ENCODE measurements at regions not wholly inside any gene's neighbourhood (a gene's known extent, or its start where the extent isn't known, plus 50 kb on each side); places are given as distances from the start of the nearest gene placed in this dataset.

DNA sequence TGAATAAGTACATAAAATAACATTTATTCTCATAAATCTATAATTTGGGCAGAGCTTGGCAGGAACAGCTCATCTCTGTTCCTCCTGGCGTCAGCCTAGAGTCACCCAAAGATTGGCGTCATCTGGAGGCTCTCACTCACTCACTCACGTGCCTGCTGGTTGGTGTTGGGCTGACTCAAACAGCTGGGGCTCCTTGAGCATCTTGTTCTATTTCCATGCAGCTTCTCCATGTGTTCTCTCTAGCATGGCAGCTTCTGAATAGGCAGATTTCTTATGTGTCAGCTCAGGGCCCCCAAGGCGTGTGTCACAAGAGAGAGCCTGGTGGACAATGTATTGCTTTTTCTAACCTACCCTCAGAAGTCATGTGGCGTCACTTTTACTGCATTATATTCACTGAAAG, 70.6 kb upstream of the RAB3GAP2 start:
- Histone ChIP-seq H3K79me2 (ENCODE audit: insufficient read depth, low read length) (no peaks in the 10 kb centered on the region), H3K9me3 (ENCODE audit: insufficient read depth, low read length, severe bottlenecking) (no peaks in the 10 kb centered on the region), H4K20me1 (ENCODE audit: insufficient read depth, low read length) (no peaks in the 10 kb centered on the region), H3K4me2 (ENCODE audit: insufficient read depth, low read length) (no peak overlapping the region), H3K36me3 (ENCODE audit: insufficient read depth, low read length) (no peaks in the 10 kb centered on the region), H2AFZ (ENCODE audit: low read depth, low read length) (no peak overlapping the region), H3K4me3 (ENCODE audit: low read depth in 1 of 2, low read length in 2 of 2) (no peak overlapping the region), H3K27me3 (ENCODE audit: insufficient read depth, low read length, poor library complexity) (peaks cover 5% of the 10 kb centered on the region), H3K4me1 (ENCODE audit: insufficient read depth, low read length) (0 out of 2 replicates have a peak, but pooled peaks cover 2% of the 10 kb centered on the region), H3K27ac (ENCODE audit: low read length) (no peak overlapping the region), H3K9ac (ENCODE audit: low read depth, low read length) (no peak overlapping the region)
- no peak for DNase-seq
- ATAC-seq (ENCODE audit: insufficient read depth, low read depth): no peak
- no peak for TF ChIP-seq EZH2 (IDR thresholded peaks at IDR 0.05; ENCODE audit: borderline replicate concordance, low read depth, low read length, severe bottlenecking)
- TF ChIP-seq, protein P1, sequence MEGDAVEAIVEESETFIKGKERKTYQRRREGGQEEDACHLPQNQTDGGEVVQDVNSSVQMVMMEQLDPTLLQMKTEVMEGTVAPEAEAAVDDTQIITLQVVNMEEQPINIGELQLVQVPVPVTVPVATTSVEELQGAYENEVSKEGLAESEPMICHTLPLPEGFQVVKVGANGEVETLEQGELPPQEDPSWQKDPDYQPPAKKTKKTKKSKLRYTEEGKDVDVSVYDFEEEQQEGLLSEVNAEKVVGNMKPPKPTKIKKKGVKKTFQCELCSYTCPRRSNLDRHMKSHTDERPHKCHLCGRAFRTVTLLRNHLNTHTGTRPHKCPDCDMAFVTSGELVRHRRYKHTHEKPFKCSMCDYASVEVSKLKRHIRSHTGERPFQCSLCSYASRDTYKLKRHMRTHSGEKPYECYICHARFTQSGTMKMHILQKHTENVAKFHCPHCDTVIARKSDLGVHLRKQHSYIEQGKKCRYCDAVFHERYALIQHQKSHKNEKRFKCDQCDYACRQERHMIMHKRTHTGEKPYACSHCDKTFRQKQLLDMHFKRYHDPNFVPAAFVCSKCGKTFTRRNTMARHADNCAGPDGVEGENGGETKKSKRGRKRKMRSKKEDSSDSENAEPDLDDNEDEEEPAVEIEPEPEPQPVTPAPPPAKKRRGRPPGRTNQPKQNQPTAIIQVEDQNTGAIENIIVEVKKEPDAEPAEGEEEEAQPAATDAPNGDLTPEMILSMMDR (IDR thresholded peaks at IDR 0.05; ENCODE audit: borderline replicate concordance, extremely low read depth, low read length, poor library complexity, severe bottlenecking): no peak

DNA sequence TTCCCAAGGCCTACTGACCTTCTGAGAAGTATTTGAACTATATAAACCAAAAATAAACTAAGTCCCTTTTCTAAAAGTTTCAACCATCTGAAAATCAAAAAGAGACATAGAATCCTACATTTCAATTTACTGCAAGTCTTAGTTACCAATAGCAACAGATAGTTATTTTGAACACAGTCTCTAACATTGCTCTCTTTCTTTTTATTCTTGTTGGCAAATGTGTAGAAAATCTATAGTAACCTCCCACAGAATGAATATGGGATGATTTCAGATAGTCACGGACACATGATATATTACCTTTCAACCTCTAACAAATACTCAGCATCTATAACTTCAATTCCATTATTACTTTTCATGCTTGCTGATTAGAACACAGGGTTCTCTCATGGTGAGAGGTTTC, 68.9 kb upstream of the RAB3GAP2 start:
- H3K4me1 ChIP-seq (ENCODE audit: insufficient read depth, low read length): no peaks in the 10 kb centered on the region
- ATAC-seq (ENCODE audit: insufficient read depth, low read depth) (no peak), DNase-seq (no peak)
- H3K27ac ChIP-seq (ENCODE audit: low read length): no peak overlapping the region
- no peak overlapping the region for H3K9ac ChIP-seq (ENCODE audit: low read depth, low read length)
- no peaks in the 10 kb centered on the region for H4K20me1 ChIP-seq (ENCODE audit: insufficient read depth, low read length)
- no peaks in the 10 kb centered on the region for H3K9me3 ChIP-seq (ENCODE audit: insufficient read depth, low read length, severe bottlenecking)
- no peaks in the 10 kb centered on the region for H3K36me3 ChIP-seq (ENCODE audit: insufficient read depth, low read length)
- TF ChIP-seq EZH2 (IDR thresholded peaks at IDR 0.05; ENCODE audit: borderline replicate concordance, low read depth, low read length, severe bottlenecking): no peak
- TF ChIP-seq, protein P1 (IDR thresholded peaks at IDR 0.05; ENCODE audit: borderline replicate concordance, extremely low read depth, low read length, poor library complexity, severe bottlenecking): no peak
- no peak overlapping the region for H3K4me2 ChIP-seq (ENCODE audit: insufficient read depth, low read length)
- no peaks in the 10 kb centered on the region for H3K79me2 ChIP-seq (ENCODE audit: insufficient read depth, low read length)
- peaks cover 5% of the 10 kb centered on the region for H3K27me3 ChIP-seq (ENCODE audit: insufficient read depth, low read length, poor library complexity)
- no peak overlapping the region for H2AFZ ChIP-seq (ENCODE audit: low read depth, low read length)
- no peak overlapping the region for H3K4me3 ChIP-seq (ENCODE audit: low read depth in 1 of 2, low read length in 2 of 2)

DNA sequence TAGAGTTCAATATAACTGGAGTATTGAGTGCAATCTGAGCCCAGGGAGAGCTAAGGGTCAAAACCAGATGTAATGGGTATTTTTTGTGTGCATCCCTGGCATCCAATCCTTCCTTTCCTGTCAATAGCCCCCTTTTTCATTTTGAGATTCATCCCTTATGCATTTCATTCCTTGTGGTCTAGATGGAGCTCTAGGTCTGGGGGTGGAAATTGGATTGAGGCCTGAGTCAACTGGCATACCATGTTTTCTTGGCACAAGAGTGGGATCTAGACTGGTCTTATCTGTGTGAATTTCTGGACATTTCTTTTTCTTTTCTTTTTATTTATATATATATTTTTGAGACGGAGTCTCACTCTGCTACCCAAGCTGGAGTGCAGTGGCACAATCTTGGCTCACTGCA, 67.3 kb upstream of the RAB3GAP2 start:
- DNase-seq (no peak), ATAC-seq (ENCODE audit: insufficient read depth, low read depth) (no peak)
- Histone ChIP-seq H3K4me2 (ENCODE audit: insufficient read depth, low read length) (no peak overlapping the region), H3K79me2 (ENCODE audit: insufficient read depth, low read length) (no peaks in the 10 kb centered on the region), H3K4me1 (ENCODE audit: insufficient read depth, low read length) (no peaks in the 10 kb centered on the region), H3K9me3 (ENCODE audit: insufficient read depth, low read length, severe bottlenecking) (no peaks in the 10 kb centered on the region), H4K20me1 (ENCODE audit: insufficient read depth, low read length) (no peaks in the 10 kb centered on the region), H3K36me3 (ENCODE audit: insufficient read depth, low read length) (no peaks in the 10 kb centered on the region), H2AFZ (ENCODE audit: low read depth, low read length) (no peak overlapping the region), H3K9ac (ENCODE audit: low read depth, low read length) (no peak overlapping the region), H3K27me3 (ENCODE audit: insufficient read depth, low read length, poor library complexity) (no peaks in the 10 kb centered on the region), H3K27ac (ENCODE audit: low read length) (no peak overlapping the region), H3K4me3 (ENCODE audit: low read depth in 1 of 2, low read length in 2 of 2) (no peak overlapping the region)
- no peak for TF ChIP-seq EZH2 (IDR thresholded peaks at IDR 0.05; ENCODE audit: borderline replicate concordance, low read depth, low read length, severe bottlenecking)
- TF ChIP-seq, protein P1 (IDR thresholded peaks at IDR 0.05; ENCODE audit: borderline replicate concordance, extremely low read depth, low read length, poor library complexity, severe bottlenecking): no peak

DNA sequence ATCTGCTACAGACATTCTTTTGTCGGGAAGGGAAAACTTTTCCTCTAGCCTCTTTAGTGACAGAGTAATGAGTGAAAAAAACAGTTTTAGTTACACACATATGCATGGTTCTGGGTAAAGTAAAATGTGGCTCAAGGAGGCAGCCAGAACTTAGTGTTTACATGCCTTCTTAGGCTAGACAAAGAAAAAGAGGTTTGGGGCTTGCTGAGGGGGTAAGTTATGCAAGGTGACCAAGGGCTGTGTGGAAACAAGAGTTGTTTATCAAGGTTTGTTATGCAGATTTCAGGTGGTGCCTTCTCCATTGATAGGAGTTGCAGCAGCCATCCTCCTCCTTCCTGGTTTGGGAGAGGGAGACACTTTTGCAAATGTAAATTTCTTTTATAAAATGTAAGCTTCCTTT, 66.5 kb upstream of the RAB3GAP2 start:
- H3K79me2 ChIP-seq (ENCODE audit: insufficient read depth, low read length): no peaks in the 10 kb centered on the region
- no peaks in the 10 kb centered on the region for H3K36me3 ChIP-seq (ENCODE audit: insufficient read depth, low read length)
- no peak overlapping the region for H3K4me3 ChIP-seq (ENCODE audit: low read depth in 1 of 2, low read length in 2 of 2)
- H3K9me3 ChIP-seq (ENCODE audit: insufficient read depth, low read length, severe bottlenecking): no peaks in the 10 kb centered on the region
- no peak overlapping the region for H3K27ac ChIP-seq (ENCODE audit: low read length)
- no peak overlapping the region for H2AFZ ChIP-seq (ENCODE audit: low read depth, low read length)
- H4K20me1 ChIP-seq (ENCODE audit: insufficient read depth, low read length): no peaks in the 10 kb centered on the region
- H3K4me2 ChIP-seq (ENCODE audit: insufficient read depth, low read length): no peak overlapping the region
- TF ChIP-seq, protein P1 (IDR thresholded peaks at IDR 0.05; ENCODE audit: borderline replicate concordance, extremely low read depth, low read length, poor library complexity, severe bottlenecking): no peak
- TF ChIP-seq EZH2 (IDR thresholded peaks at IDR 0.05; ENCODE audit: borderline replicate concordance, low read depth, low read length, severe bottlenecking): no peak
- no peaks in the 10 kb centered on the region for H3K27me3 ChIP-seq (ENCODE audit: insufficient read depth, low read length, poor library complexity)
- ATAC-seq (ENCODE audit: insufficient read depth, low read depth) (no peak), DNase-seq (no peak)
- H3K9ac ChIP-seq (ENCODE audit: low read depth, low read length): no peak overlapping the region
- H3K4me1 ChIP-seq (ENCODE audit: insufficient read depth, low read length): no peaks in the 10 kb centered on the region
